GM18870 (cell line): ENCODE measurements at regions not wholly inside any gene's neighbourhood (a gene's known extent, or its start where the extent isn't known, plus 50 kb on each side); places are given as distances from the start of the nearest gene placed in this dataset.

Experiments used
- ATAC-seq: cut with Tn5 transposase; IDR thresholded peaks from one replicate; pipeline ENCODE4 v1.9.1; 2021; ENCODE audit warnings: moderate library complexity; ENCODE audit not compliant: unreplicated experiment

DNA sequence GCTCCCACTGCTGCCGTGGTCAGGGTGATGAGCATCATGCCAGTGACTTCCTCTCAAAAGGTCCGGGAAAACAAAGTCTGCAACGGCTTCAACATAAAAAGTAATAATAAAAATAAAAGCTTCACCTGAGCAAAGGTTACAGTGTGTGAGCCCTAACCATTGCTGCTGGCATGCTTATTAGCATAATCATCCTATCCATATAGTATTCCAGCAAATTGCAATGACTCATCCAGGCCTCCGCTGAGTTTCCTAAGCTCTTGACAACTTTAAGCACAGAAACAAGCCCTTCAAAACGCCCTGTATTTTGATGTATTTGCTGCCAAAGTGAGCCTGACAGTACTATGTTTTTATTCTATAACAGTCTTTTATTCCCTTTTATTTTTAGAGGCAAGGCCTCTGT, 100.5 kb downstream of the AASDH start:
- ATAC-seq: no peak

DNA sequence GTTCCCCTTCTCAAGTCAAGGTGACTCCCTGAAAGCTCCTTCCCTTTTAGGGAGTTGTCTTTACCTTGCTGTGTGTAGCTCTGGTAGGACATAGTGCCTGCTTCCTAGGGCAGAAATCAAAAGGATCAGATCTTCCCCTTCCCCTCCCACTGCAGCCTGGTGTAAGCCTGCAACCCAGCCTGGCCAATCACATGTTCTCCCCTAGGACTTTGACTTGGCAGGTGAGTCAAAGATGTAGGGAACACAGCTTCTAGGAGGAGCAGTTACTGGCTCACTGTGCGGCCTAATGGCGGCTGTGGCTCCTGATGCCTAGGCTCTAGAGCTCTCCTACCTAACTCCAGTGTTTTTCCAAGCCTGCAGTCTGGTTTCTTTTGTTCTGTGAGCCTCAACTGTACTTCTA, 103.9 kb downstream of the AASDH start:
- no peak for ATAC-seq

DNA sequence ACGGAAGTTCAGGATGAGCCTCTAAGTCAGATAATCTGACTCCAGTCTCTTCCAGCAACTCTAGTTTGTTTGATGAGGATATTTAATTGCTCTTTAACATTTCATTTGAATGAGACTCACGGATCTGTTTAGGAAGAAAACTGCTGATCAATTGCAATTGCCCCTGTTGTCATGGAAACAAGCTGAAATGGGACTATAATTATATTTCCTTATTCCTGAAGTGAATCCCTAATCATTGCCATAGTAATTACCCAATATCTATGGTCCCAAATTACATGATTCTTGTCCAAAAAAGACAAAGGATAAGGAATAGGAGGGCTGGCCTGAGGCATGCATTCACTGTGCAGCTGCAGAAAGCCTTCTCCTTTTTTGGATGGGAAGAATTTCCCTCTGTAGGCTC, 105.3 kb downstream of the AASDH start:
- no peak for ATAC-seq

DNA sequence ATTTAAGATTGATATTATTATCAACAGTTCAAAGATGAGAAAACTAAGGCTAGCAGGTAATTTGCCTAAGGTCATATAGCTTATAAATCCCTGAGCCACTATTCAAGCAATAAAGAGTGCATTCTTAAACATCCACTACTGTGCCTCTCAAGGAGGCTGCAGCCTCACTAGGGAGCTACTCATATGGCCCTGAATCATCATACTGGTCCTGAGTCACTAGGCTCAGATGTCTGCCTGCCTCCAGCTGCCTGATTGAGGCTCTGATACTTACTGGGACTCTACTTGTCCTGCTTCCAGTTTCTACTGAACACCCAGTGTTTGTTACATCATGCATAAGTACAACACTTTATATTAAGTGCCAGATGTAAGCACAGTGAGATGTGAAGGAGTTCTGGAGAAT, 110.7 kb downstream of the AASDH start:
- ATAC-seq: no peak

DNA sequence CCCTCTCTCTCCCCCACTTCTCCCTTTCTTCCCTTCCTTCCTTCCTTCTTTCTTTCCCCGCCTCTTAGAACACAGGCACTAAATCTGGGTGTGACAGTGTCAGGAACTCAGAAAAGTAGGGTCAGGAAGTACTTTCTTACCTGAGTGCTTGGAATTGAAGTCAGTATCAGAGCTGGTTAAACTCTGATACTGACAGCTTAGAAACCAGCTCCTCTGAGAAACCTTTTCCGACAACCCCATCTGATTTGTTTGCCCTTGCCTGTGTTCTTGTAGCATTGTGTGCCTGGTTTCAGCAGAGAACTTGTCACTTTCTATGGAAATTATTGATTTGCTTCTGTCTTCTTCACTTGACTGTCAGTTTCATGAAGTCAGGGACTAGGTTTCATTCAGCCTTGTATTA, 113.9 kb downstream of the AASDH start:
- ATAC-seq: no peak

DNA sequence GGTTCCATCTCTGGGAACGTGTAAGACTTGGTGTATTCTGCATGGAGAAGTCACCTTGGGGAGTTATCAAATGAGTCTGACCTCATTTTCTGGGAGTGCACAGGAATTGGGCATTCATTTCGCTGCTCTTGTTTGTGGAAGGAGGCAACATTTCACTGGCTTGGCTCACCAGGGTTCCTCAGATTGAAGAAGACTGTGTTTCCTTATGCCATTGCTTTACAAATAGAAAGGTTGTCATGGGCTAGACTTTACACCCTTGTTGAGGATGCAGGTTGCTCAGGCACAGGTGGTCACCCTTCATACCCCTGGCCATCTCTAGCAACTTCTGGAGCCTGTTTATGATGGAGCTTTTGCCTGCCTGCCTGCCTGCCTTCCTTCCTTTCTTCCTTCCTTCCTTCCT, 114.4 kb downstream of the AASDH start:
- ATAC-seq: no peak

DNA sequence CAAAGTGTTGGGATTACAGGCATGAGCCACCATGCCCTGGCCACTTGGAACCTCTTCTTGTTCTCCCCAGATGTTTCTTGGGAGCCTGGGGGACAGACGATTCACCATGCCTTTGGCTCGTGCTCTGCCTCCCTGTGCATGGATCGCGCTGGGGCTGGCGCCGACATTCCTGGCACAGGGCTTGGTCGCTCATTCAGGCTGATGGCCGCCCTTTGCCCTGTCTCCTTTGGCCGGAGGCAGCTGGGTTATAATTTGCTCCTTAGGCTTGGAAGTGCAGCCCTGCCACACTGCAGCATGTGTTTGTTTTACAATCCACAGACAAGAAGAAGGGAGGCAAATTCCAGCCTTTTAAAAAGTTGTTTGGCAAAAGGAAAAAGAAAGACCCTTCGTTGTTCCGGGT, 115.3 kb downstream of the AASDH start:
- ATAC-seq: no peak

DNA sequence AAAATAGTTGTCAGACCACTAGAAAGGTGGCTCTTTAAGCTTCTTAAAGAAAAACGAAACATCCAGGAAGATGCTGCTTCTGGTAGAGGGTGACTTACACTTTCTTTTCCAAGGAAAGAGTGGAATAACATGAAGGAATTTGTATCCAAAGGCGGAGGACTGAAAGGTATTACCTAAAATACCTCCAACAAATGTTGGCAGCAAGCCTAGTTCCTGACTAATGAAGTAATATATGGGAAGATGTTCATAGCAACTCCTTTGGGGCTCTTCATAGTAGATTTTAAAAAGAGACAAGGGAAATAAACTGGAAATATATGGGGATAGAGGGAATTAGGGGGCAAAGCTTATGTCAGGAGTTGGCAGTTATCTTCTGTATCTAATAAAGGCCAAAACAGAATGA, 116.2 kb downstream of the AASDH start:
- no peak for ATAC-seq

DNA sequence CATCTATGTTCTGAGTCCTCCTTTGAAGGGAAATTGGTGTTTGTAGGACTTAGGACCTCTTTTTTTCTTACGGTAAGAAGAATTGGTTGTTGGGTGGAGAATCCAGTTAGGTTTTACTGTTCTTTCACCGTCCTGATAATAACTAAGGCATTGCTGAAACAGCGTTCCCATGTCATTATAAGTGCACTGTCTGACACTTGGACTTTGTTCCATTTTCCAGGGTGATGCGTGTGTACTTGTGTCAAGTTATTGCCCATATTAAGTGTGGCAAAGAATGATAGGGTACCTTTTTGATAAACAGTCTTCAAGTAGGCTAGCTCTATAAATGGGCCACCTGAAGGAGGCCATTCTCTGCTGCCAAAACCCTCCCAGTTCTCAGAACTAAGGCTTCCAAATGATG, 119.7 kb downstream of the AASDH start:
- no peak for ATAC-seq

DNA sequence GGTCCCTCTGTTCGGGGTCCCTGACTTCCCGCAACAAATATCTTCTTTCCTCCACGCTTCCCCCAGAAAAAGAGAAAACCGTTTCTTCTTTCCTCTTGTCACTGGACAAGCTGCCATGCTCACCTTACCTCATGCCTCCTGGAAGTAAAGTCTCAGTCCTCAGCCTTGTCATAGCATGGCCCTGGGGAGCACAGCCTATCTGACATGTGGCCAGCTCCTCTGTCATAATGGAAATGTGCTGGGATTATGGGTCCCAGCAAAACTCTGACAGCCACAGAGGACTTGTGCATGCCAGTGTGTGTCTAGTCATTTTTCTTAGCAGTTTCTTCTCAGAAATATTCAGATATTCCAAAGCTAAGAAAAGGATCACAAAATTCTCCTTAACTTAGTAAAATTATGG, 122.4 kb downstream of the AASDH start:
- no peak for ATAC-seq

DNA sequence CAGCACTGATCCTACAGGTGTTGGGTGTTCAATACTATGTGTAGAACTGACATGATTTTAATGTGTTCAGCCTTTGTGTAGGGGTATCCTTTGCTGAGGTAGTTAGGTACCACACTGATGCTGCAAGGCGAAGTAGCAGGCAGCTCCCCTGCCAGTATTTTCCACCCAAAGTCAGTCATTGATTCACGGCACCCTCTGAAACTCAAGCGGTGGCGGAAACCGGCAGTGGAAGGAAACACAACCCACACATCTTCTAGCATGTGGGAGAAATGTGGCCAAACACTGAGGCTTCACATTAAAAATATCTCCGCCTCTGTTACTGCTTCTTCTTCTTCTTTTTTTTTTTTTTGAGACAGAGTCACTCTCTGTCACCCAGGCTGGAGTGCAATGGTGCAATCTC, 126.3 kb downstream of the AASDH start:
- no peak for ATAC-seq

DNA sequence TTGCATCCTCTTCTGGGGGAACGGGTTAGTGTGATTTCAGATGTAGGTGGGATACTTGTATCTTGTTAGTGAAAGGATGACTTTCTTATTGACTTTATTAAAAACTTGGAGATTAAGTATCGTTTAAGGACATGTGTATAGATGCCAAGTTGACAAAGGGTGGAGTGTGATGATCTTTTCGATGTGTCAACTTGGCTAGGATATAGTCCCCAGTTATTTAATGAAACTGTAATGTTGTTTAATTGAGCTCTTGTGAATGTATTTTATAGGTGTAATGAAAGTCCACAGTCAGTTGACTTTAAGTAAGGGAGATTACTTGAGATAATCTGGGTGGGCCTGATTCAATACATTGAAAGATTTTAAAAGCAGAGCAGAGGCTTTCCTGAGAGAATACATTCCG, 127.0 kb downstream of the AASDH start:
- ATAC-seq: no peak

DNA sequence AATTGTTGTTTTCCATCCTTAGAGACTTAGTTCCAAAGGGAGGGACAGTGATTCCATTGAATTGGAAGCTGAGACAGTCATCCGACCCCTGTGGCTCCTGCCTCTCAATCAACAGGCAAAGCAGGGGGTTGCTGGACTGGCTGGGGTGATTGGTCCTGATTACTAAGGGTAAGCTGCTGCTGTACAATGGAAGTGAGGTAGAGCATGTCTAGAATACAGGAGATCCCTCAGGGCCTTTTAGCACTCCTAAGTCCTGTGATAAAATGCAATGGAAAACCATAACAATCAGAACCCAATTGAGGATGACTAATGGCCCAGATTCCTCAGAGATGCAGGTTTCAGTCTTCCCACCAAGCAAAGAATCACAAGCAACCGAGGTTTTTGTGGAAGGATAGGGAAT, 127.6 kb downstream of the AASDH start:
- ATAC-seq: no peak

DNA sequence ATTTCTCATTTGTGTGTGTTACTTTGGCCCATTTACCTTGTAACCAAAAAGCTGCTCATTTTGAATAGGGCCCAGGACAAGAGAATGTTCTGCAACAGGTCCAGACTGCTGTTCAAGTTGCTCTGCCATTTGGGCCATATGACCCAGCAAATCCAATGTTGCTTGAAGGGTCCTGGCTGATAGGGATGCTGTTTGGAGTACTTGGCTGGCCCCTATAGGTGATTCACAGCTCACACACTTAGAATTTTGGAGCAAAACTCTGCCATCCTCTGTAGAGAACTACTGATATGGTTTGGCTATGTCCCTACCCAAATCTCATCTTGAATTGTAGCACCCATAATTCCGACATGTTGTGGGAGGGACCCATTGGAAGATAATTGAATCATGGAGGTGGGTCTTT, 131.5 kb downstream of the AASDH start:
- no peak for ATAC-seq

DNA sequence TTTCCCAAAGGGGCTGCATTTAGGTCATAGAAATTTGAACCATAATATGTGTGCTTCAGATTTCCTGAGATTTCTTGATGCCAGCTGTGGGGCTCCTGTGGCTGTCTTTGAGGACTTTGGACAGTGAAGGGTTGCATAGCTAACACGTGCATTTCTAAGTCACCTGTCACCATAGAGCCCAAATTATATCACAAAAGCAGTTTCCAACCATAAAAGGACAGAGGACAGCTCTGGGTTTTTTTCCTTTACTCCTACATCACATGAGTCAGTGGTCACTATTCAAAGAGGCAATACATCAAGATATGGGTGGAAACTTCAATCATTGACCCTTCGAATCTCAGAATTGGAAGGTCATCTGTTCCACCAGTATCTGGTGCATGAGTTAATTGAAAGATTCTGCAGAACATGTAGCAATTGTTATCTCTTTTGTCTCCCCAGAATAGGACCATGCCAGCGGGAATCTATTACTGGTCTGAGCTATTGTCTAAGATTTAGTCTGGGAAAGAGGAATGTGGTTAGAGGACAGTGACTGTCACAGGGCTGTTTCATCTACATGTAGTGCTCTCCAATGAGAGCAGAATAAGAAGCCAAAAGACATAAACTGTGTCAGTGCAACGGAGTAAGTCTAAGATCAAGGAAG, 133.5 kb downstream of the AASDH start:
- no peak for ATAC-seq

DNA sequence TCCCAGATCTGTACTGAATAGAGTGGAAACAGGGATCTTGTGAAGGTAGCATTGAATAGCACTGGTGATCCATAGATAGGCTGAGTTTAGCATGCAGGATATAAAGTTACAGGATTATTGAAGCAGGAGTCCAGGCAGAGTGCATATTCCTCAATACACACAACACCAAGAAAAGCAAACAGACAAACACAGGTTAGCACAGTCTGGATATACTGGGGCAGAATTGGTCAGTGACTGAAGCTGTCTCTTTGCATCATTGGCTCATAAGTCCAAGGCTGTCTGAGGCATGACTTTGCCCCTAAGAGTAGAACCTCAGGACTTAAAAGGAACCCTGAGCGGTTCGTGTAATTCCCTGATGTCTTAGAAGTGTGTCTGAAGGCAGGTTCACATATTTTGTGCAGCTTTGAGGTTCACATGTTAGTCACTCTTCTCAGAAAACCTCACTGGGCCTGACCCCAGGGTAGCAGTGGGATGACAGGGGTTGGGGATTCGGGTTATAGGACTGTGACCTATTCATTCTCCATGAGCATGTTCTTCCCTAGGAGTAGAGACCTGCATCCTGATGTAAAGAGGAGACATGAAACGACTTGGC, 134.6 kb downstream of the AASDH start:
- ATAC-seq: no peak

DNA sequence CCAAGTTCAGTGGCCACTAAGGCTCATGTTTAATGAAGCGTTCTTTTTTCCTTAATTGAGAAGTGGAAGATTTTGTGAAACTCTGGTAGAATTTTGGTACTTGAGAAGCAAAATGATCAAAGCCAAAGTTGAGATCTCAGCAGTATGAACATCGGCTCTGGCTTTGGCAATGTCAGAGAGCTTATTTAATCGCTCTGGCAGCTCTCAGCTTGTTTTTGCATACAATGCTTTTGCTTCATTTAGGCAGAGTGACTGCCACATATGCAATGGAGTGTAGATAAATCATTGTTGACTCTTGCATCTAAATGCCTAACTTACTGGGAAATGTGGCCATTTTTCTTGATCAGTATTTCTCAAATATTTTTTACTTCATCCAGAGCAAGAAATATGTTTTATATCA, 135.7 kb downstream of the AASDH start:
- ATAC-seq: no peak

DNA sequence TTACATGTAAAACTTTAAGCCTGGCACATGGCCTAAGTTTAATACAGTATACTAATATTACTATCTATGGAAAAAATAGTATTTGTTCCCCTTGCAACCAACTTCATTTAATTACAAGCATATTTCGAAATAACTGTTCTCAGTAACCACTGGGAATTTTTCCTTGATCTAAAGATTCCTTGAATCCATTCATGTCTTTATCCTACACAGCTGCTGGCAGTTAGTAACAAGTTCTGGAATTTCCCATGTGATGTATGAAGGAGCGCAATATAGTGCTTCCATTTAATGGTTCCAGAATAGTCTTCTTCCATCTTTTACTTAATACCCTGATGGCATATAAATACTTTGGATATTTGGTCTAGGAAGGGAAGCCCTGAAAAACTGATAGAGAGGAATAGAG, 136.5 kb downstream of the AASDH start:
- no peak for ATAC-seq

DNA sequence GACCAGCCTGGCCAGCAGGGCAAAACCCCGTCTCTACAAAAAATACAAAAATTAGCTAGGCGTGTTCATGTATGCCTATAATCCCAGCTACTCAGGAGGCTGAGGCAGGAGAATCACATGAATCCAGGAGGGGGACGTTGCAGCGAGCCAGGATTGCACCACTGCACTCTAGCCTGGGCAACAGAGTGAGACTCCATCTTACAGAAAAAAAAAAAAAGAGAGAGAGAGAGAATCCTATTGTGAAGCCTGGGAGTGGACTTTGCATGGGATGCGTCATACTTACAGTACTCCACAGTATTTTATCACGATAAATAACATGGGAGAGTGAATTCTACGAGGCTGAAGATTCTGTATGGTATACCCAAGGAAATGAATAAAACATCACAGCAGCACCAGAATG, 139.6 kb downstream of the AASDH start:
- no peak for ATAC-seq

DNA sequence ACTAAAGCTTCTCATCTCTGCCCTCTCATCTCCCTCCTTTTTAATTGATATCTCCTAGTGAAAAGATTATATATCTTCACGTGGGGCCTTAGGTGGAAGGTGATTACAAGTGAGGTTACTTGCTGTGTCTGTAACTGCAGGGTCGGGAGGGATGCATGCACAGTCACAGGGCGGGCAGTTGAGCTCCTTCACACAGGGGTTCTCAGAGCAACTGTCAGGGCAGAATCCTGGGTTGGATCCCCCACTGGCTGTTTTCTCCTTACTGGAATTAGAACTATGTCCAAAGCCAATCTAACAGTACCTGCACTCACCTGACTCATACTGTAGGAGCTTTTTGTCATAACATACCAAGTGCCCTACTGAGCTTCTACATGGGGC, 141.1 kb downstream of the AASDH start:
- no peak for ATAC-seq

DNA sequence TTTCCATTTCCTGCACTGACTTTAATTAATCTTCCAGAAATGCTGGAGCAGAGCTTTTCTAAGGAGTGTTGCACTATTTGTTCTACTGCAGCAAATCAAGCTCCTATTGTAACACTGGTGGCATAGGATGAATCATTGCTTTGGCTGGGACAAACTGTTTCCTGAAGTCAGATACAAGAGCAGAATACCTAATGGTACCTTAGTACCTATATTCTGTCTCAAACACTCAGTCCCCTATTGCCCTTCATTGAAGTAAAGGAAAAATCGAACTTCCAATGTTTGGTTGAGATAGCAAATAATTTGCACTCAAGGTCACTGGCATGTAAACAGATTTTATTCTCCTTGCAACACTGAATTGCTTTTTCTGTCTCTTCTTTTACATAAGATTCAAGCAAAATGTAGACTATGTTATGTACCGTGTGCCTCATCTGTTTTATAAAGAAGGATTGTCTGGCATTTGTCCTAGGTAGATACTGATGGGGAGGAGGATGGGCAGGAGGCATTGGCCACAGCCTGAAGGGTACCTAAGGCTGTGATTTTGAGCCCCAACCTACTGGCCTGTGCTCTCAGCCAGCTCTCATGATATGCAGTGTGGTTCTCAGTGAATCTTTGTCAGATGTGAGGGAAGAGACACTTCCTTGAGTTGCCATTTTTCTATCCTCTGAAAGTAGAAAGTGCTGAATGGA, 141.6 kb downstream of the AASDH start:
- no peak for ATAC-seq

DNA sequence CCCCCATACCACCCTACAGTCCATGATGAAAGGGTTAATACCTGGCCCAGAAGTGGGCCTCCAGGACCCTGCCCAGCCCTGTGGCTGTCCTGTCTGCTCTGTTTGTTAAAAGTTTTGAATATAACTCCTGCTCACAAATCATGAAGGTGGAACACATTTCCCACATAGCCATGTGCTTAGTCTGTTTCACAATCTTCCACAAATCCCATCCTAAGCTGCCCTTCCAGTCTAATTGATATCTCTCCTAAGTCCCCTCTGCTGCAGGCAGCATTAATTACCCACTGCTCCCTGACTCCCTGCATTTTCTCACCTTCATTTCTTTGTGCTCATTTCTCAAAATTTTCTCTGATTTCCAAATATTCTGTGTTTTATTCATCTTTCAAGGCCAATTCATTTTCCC, 142.6 kb downstream of the AASDH start:
- ATAC-seq: no peak

DNA sequence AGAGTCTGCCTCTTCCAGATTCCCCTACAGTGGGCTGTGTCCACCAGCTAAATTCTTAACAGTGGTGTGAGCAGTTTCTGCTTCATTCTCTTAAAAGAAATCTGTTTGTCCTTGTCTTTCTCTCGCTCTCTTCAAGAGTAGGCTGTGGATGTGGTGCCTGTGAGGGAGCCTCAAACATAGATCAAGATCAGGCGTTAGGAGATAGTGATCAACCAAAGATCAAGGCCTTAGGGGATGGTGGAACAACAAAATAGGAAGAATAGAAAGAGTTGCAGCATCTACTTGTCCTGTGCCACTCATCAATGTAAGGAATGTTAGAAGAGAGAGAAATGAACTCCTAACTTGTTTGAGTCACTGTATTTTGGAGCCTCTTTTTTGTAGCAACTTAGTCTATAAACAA, 144.2 kb downstream of the AASDH start:
- no peak for ATAC-seq
